H1 (cell line): ENCODE measurements at regions not wholly inside any gene's neighbourhood (a gene's known extent, or its start where the extent isn't known, plus 50 kb on each side); places are given as distances from the start of the nearest gene placed in this dataset.

ENCODE experiments used
- BCL11A ChIP-seq, 2 experiments: IDR thresholded peaks; one replicate each; pipeline ENCODE4 v1.6.1; 2011; ENCODE audit warnings: low read depth in 2 of 2, low read length in 2 of 2, mild to moderate bottlenecking in 2 of 2
- CHD2 ChIP-seq: IDR thresholded peaks from 2 replicates; pipeline ENCODE4 v1.6.1; 2012; ENCODE audit warnings: low read length, improper control_type of control experiment
- GABPA ChIP-seq: IDR thresholded peaks from 2 replicates; pipeline ENCODE4 v1.6.1; 2011; ENCODE audit warnings: mild to moderate bottlenecking, low read length, moderate library complexity, borderline replicate concordance; ENCODE audit not compliant: insufficient read depth
- KDM5A ChIP-seq: fragments of 200-600 bp; IDR thresholded peaks from 2 replicates; pipeline ENCODE4 v1.7.1; 2012; ENCODE audit warnings: mild to moderate bottlenecking, low read length, inconsistent platforms, mixed read lengths

GRCh38 chr10:128209862-128210214 lies 83.6 kb upstream of the MKI67 start (continued):
- TF ChIP-seq GABPA: no peak
- TF ChIP-seq KDM5A: no peak
- no peak for TF ChIP-seq CHD2
- TF ChIP-seq BCL11A (IDR thresholded peaks at IDR 0.05; ENCODE audit: low read depth in 2 of 2, low read length in 2 of 2): no peak
- TF ChIP-seq, all 59 proteins: peak for 0
